Panc1 (cell line): ENCODE measurements at regions not wholly inside any gene's neighbourhood (a gene's known extent, or its start where the extent isn't known, plus 50 kb on each side); places are given as distances from the start of the nearest gene placed in this dataset.

Experiments
- CTCF ChIP-seq: fragments of 450-650 bp; IDR thresholded peaks from 2 replicates; pipeline ENCODE4 v1.5.1; 2017; ENCODE audit warnings: mild to moderate bottlenecking
- REST ChIP-seq, 2 experiments: IDR thresholded peaks; 2 replicates each; pipeline ENCODE4 v1.6.1; 2011 to 2012; ENCODE audit warnings: low read depth in 2 of 2, control low read depth in 1 of 2, low read length in 1 of 2, mild to moderate bottlenecking in 1 of 2, moderate library complexity in 1 of 2; ENCODE audit not compliant: insufficient read depth in 1 of 2

- TF ChIP-seq CTCF (no peak), REST (IDR thresholded peaks at IDR 0.05; ENCODE audit: insufficient read depth in 1 of 2, low read depth in 2 of 2, low read length in 1 of 2) (no peak)
Observed at GRCh38 chrX:39724544-39724943, 373.2 kb downstream of the BCOR start.
